Spleen (tissue), 7 donors: ENCODE measurements at regions not wholly inside any gene's neighbourhood (a gene's known extent, or its start where the extent isn't known, plus 50 kb on each side); places are given as distances from the start of the nearest gene placed in this dataset.

ENCODE experiments used
- POLR2AphosphoS5 ChIP-seq, 3 donors: sonication (generic); formaldehyde crosslinking; IDR thresholded peaks; one replicate each; pipeline ENCODE4 v1.5.1; 2017; ENCODE audit warnings: antibody characterized with exemption in 3 of 3
- TF ChIP-seq, protein P1 (sequence below), 11 experiments: fragments of 200-600 bp in 7 of 11; fragments of 450-650 bp in 4 of 11; sonication (generic) in 4 of 11; IDR thresholded peaks in 8 of 11; conservative IDR thresholded peaks in 3 of 11; 1 replicate in 7 of 11; 2 replicates in 4 of 11; pipeline versions ENCODE4 v1.4.0 to v1.8.0; 2016 to 2021; ENCODE audit warnings: antibody characterized with exemption in 11 of 11, inconsistent platforms in 4 of 11, mild to moderate bottlenecking in 1 of 11
- donor health status: DM: no; HTN: no; CAD: no; lungs with moderate emphysema.
- donor health status: DM: no; HTN: no; CAD: no.
- donor health status: DM: no; HTN: no; CAD: no.

DNA sequence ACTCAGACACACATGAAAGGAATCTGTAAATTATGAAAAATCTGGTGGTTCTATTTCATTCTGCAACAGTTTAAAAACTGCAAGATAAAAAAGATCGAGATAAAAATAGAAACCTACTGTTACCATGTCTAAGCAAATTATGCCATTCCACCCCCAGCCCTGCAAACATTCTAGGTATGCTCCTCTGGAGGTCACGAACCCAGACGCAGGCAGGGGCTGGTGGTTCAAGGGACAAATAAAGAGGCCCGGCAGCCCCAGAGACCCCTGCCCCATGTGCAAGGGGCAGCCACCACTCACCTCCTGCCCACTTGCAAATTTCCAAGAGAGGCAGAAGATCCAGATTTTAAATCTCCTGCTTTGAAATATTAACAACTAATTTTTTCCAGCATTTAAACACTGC lies 210.5 kb downstream of the ANAPC1 start:
- TF ChIP-seq, protein P1, sequence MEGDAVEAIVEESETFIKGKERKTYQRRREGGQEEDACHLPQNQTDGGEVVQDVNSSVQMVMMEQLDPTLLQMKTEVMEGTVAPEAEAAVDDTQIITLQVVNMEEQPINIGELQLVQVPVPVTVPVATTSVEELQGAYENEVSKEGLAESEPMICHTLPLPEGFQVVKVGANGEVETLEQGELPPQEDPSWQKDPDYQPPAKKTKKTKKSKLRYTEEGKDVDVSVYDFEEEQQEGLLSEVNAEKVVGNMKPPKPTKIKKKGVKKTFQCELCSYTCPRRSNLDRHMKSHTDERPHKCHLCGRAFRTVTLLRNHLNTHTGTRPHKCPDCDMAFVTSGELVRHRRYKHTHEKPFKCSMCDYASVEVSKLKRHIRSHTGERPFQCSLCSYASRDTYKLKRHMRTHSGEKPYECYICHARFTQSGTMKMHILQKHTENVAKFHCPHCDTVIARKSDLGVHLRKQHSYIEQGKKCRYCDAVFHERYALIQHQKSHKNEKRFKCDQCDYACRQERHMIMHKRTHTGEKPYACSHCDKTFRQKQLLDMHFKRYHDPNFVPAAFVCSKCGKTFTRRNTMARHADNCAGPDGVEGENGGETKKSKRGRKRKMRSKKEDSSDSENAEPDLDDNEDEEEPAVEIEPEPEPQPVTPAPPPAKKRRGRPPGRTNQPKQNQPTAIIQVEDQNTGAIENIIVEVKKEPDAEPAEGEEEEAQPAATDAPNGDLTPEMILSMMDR (IDR thresholded peaks at IDR 0.05 in 8 of 11, conservative IDR thresholded peaks at IDR 0.05 in 3 of 11) = no peak
- no peak for TF ChIP-seq POLR2AphosphoS5 (IDR thresholded peaks at IDR 0.05)
